GM12874 (cell line): ENCODE measurements at regions not wholly inside any gene's neighbourhood (a gene's known extent, or its start where the extent isn't known, plus 50 kb on each side); places are given as distances from the start of the nearest gene placed in this dataset.

Source experiments
- CTCF ChIP-seq: IDR thresholded peaks from 2 replicates; pipeline ENCODE4 v1.5.1; 2011; ENCODE audit warnings: low read depth, mild to moderate bottlenecking, control low read depth, low read length, moderate library complexity; ENCODE audit not compliant: insufficient read depth

- no peak for TF ChIP-seq CTCF
Observed at GRCh38 chr15:72978223-72978622, 74.0 kb upstream of the NEO1 start.

GRCh38 chr15:72972362-72972761 lies 79.9 kb upstream of the NEO1 start:
- TF ChIP-seq CTCF: no peak

GRCh38 chr15:72971766-72972165 lies 80.5 kb upstream of the NEO1 start:
- TF ChIP-seq CTCF: no peak

- no peak for TF ChIP-seq CTCF
Observed at GRCh38 chr15:72970933-72971760, 81.1 kb upstream of the NEO1 start.

GRCh38 chr15:72968531-72968922 lies 83.7 kb upstream of the NEO1 start:
- no peak for TF ChIP-seq CTCF

GRCh38 chr15:72967811-72968530 lies 84.3 kb upstream of the NEO1 start:
- no peak for TF ChIP-seq CTCF

- TF ChIP-seq CTCF: no peak
Observed at GRCh38 chr15:72967397-72967796, 84.9 kb upstream of the NEO1 start.
